ENCODE measurements at regions not wholly inside any gene's neighbourhood (a gene's known extent, or its start where the extent isn't known, plus 50 kb on each side); places are given as distances from the start of the nearest gene placed in this dataset.

DNA sequence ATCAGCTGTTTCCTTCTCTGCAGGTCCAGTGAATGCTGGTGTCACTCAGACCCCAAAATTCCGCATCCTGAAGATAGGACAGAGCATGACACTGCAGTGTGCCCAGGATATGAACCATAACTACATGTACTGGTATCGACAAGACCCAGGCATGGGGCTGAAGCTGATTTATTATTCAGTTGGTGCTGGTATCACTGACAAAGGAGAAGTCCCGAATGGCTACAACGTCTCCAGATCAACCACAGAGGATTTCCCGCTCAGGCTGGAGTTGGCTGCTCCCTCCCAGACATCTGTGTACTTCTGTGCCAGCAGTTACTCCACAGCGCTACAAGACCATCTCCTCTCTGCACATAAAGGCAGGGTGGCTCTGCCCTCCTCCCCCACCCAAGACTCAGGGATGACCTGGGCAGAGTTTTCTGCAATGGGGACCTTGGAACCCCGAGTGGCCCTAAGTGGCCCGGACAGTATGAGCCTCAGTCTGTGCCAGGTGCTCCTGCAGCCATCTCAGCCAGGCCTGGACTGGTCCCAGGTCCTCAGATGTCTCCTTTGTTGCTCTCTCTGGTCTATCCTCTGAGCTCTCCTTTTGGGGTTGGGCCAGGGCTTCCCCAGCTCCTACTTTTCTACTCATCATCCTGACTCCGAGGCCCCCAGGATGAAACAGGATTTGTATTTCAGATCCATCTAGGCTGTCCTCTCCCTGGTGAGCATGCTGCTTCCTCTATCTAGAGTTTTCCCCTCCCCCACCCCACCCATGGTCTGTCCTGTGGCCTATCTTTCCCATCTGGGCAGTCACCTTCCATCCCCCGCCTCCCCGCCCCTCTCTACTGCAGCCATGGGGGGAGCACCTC is 212.1 kb upstream of the PRSS58 start:
- CTCF ChIA-PET = interaction anchor here (0.6 kb wide), 1 partner anchor 769 kb away, joined by 3 read pairs; no protein-coding TSS in a partner anchor
- in situ Hi-C loops (cut with MboI; ENCODE audit: low sequenced_read_pairs) = no loop called here

More for the DNA sequence above, 212.1 kb upstream of the PRSS58 start:
- BruUV-seq (replicated peaks) = no TSS peak
- H3K79me1 ChIP-seq (ENCODE audit: low read depth in 1 of 2, low read length in 2 of 2) = no peaks in the 10 kb centered on the region
- dilution Hi-C loops (cut with HindIII; ENCODE audit: low sequenced_read_pairs, unreplicated experiment) (no loop called here), intact Hi-C loops (cut with micrococcal nuclease) (no loop called here)
- no peak overlapping the region for H3K18ac ChIP-seq (ENCODE audit: low read depth, low read length)
- no peak overlapping the region for H2BK5ac ChIP-seq (ENCODE audit: low read depth, low read length, poor library complexity, severe bottlenecking)
- peak overlapping the region; percentile 32 for H2AFZ ChIP-seq (replicated peaks; ENCODE audit: low read length, poor library complexity)
- H2BK15ac ChIP-seq (ENCODE audit: low read depth, low read length) = no peak overlapping the region
- no peak overlapping the region for H2BK20ac ChIP-seq (ENCODE audit: low read depth, low read length)
- H3K23ac ChIP-seq (ENCODE audit: low read depth, low read length) = no peak overlapping the region
- H3K4me1 ChIP-seq (ENCODE audit: control insufficient read depth, insufficient read depth, low read length) = peaks cover 2% of the 10 kb centered on the region; the same call in 1 of the 2 replicates
- no peaks in the 10 kb centered on the region for H3K27me3 ChIP-seq (ENCODE audit: control insufficient read depth, insufficient read depth, low read length)
- no peak overlapping the region for H4K8ac ChIP-seq (ENCODE audit: low read depth in 2 of 2, low read length in 2 of 2)
- H3K9me3 ChIP-seq (ENCODE audit: control insufficient read depth, insufficient read depth, low read length) = no peaks in the 10 kb centered on the region
- WGBS, 2 experiments (ENCODE audit: extremely low coverage in 2 of 2, insufficient read length in 1 of 2) = 92% methylated on average over 2 of the region's 11 CpGs; no CpG with 5 or more reads in 1 of the 2 experiments
- no peaks in the 10 kb centered on the region for H3K36me3 ChIP-seq (ENCODE audit: control insufficient read depth, insufficient read depth, low read length)
- no peaks in the 10 kb centered on the region for H4K20me1 ChIP-seq (ENCODE audit: insufficient read depth, low read length)
- no peak overlapping the region for H3K4me3 ChIP-seq (ENCODE audit: insufficient read depth, low read depth, low read length)
- no peak overlapping the region for H4K91ac ChIP-seq (ENCODE audit: insufficient read depth, low read depth, low read length)
- POLR2A ChIA-PET (ENCODE audit: unreplicated experiment) = no interaction called here
- DNase-seq (no peak), ATAC-seq (ENCODE audit: low read depth) (no peak)
- no peak overlapping the region for H2AK9ac ChIP-seq (replicated peaks; ENCODE audit: low read depth, low read length, poor library complexity)
- no peak overlapping the region for H3K27ac ChIP-seq (ENCODE audit: insufficient read depth, low read length)
- H2AK5ac ChIP-seq (ENCODE audit: low read depth, low read length) = no peak overlapping the region
- H2BK120ac ChIP-seq (ENCODE audit: low read depth, low read length) = no peak overlapping the region
- TF ChIP-seq POLR2A (IDR thresholded peaks at IDR 0.05; ENCODE audit: low read depth, low read length) (no peak), CEBPB (IDR thresholded peaks at IDR 0.05; ENCODE audit: low read depth, low read length) (no peak), MAZ (IDR thresholded peaks at IDR 0.05; ENCODE audit: borderline replicate concordance, low read depth, low read length) (no peak), SMC3 (IDR thresholded peaks at IDR 0.05; ENCODE audit: low read depth, low read length) (no peak), RCOR1 (IDR thresholded peaks at IDR 0.05; ENCODE audit: insufficient replicate concordance, low read length) (no peak), NFE2L2 (IDR thresholded peaks at IDR 0.05; ENCODE audit: low read depth, low read length) (no peak), CHD1 (IDR thresholded peaks at IDR 0.05; ENCODE audit: low read depth, low read length) (no peak)
- H3K14ac ChIP-seq (replicated peaks; ENCODE audit: low read depth, low read length) = no peak overlapping the region
- H3K56ac ChIP-seq (ENCODE audit: extremely low read depth, insufficient read depth, low read length) = no peak overlapping the region
- H3K9me1 ChIP-seq (ENCODE audit: insufficient read depth, low read length) = peaks cover 8% of the 10 kb centered on the region; the same call in 1 of the 2 replicates
- H3K9ac ChIP-seq (ENCODE audit: low read depth, low read length) = no peak overlapping the region
- H3K4ac ChIP-seq (ENCODE audit: low read depth, low read length) = no peak overlapping the region
- H4K5ac ChIP-seq (ENCODE audit: low read depth, low read length) = no peak overlapping the region
- no peak overlapping the region for H3K4me2 ChIP-seq (ENCODE audit: low read depth, low read length)
